HG02981 (cell line): ENCODE measurements at regions not wholly inside any gene's neighbourhood (a gene's known extent, or its start where the extent isn't known, plus 50 kb on each side); places are given as distances from the start of the nearest gene placed in this dataset.
"Not testable (repeated sequence)": the region's sequence is repeated elsewhere in the genome, so short reads cannot be mapped to it uniquely, and the experiment has no call there.

Experiments used
- ATAC-seq: cut with Tn5 transposase; IDR thresholded peaks from one replicate; pipeline ENCODE4 v1.9.1; 2021; ENCODE audit warnings: mild to moderate bottlenecking, moderate library complexity; ENCODE audit not compliant: unreplicated experiment

GRCh38 chr4:54861201-54861600, 203.4 kb downstream of the KIT start:
- no peak for ATAC-seq

- ATAC-seq = no peak
Observed at GRCh38 chr4:54855191-54855854, 197.6 kb downstream of the KIT start.

GRCh38 chr4:54852602-54853001, 194.8 kb downstream of the KIT start:
- ATAC-seq = no peak

GRCh38 chr4:54852054-54852453, 194.3 kb downstream of the KIT start:
- no peak for ATAC-seq

GRCh38 chr4:54844911-54845310, 187.2 kb downstream of the KIT start:
- ATAC-seq = no peak

DNA sequence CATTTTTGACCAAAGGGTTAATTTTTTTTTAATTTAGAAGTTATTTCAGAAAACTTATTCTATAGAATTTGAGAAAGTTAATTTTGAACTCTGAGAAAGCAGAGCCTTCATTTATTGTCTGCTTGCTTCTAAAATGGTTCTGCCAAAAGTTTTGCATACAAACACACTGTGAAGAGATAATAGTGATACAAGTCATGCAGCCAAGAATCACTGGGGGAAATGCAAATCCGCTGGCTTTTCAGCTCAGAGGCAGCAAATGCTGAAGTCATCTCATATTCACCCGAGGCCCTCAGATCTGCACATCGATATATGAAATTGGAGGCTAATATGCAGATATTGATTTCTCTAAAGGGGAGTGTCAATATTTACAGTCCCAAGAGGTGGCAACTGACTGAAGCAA, 186.2 kb downstream of the KIT start:
- no peak for ATAC-seq

DNA sequence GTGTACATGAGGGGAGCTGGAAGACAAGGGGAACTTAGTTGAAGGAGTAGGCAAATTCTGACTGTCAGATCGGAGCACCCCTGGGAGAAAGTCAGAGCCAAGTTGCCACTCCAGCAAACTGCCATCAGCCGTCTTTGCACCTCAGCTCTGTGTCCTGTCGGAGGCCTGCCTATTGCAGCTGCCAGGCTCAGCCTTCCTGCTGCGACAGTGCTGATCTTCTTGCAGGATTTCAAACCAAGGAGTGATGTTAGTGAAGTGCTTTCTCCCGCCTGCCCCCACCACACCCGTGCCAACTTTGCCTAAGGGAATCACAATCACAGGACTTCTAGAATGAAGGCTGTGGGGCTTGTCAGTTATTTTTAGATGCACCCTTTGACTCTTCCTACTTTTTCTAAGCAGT, 185.3 kb downstream of the KIT start:
- no peak for ATAC-seq

GRCh38 chr4:54842656-54843055, 184.9 kb downstream of the KIT start:
- no peak for ATAC-seq

- no peak for ATAC-seq
Observed at GRCh38 chr4:54842226-54842625, 184.5 kb downstream of the KIT start.

- no peak for ATAC-seq
Observed at GRCh38 chr4:54840992-54841768, 183.4 kb downstream of the KIT start.

DNA sequence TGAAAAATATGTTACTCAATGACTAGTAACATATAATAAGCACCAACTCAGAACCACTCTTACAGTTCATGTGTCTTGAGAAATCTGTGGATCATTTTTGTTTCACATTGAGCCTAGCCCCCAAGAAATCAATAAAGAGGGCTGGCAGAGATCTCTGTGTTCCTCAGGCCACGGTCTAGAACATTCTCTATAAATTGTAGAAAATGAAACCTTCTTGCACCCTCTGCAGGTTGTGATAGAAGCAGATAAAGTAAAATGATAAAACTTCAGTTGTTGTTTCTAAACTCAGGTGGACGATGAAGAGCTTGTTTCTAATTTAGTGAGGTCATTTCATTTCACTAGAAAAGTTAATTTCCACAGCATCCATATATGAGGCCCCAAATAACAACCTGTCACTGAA, 182.7 kb downstream of the KIT start:
- no peak for ATAC-seq

- no peak for ATAC-seq
Observed at GRCh38 chr4:54838301-54838700, 180.5 kb downstream of the KIT start.

GRCh38 chr4:54837576-54838140, 179.9 kb downstream of the KIT start:
- no peak for ATAC-seq

DNA sequence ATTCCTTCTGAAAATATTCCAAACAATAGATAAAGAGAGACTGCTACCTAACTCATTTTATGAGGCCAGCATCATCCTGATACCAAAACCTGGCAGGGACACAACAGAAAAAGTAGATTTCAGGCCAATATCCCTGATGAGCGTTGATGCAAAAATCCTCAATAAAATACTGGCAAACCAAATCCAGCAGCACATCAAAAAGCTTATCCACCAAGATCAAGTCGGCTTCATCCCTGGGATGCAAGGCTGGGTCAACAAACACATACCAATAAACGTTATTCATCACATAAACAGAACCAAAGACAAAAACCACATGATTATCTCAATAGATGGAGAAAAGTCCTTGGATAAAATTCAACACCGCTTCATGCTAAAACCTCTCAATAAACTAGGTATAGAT, 170.6 kb downstream of the KIT start:
- not testable (repeated sequence) for ATAC-seq

GRCh38 chr4:54823616-54824015, 165.9 kb downstream of the KIT start:
- ATAC-seq = no peak

DNA sequence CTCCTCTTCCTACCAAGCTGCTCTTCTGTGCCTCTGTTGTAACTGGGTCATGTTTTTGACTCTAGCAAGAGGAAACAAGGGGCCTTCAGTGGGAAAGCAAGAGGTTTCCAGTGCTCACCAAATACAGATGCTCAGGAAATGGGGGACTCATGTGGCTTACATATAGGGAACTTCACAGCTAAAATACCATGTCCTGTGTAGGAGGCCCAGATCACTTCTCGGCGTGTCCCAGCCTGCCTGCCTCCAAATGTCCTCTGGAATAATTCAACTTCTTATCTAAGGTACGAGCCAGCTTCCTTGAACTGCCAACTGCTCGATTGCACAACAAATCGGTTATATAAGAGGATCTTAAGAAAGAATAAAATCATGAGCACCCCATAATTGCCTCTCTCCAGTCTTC, 161.3 kb downstream of the KIT start:
- ATAC-seq = no peak

DNA sequence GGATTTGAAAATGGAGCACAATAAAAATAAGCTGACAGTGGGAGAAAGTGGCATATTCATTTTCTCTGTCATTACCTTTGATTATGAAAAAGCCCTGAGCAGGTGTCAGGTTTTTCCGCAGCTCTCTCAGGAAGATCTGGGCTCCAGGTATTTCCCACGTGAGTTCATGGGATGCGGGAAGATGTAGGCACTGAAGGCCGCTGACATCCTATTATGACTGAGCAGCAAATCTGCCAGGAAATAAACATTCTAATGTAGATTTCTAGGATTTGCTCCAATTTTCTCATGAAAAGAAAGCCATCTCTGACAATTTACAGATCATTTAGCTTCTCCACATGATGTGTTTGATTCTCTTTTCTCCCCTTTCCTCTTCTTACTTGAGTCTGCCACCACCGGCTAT, 160.7 kb downstream of the KIT start:
- ATAC-seq = no peak

DNA sequence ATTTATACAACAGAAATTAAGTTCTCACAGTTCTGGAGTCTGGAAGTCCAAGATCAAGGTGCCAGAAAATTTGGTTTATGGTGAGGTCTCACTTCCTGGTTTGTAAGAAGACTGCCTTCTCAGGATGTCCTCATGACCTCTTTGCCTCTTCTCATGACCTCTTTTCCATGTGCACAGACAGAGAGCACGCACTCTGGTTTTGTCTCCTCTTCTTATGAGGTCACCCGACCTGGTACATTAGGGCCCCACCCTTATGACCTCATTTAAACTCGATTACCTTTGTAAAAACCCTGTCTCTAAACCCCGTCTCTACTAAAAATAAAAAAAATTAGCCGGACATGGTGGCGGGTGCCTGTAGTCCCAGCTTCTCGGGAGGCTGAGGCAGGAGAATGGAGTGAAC, 155.9 kb downstream of the KIT start:
- no peak for ATAC-seq

DNA sequence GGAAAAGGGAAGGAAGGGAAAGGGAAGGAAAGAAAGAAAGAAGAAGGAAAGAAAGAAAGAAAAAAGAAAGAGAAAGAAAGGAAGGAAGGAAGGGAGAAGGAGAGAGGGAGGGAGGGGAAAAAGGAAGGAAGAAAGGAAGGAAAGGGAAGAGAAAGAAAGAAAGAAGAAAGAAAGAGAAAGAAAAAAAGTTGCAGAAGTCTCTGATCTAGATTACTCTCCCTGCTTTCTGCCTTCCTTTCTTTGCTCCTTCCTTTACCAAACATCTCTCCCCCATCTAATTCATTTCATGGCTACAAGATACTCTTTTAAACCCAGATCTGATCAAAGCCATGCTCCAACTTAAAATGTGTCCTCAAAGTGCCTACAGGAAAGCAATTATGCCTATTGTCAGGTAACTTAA, 148.6 kb downstream of the KIT start:
- ATAC-seq = no peak

DNA sequence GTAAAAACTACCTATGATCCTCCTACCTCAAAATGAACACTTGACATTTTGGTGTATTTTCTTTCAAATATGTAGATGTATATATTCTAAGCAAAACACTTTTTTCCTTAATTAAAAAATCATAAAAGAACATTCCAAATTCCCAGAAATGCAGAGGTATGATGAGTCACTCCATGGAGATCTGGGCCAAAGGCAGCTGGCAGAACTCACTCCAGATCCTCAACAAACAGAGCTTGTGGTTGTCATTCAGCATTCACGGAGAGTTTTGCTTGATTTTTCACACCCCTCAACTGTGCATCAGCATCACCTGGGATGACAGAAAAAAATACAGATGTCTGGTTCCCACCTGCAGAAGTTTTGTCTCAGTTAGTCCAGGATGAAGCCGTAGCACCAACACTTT, 144.6 kb downstream of the KIT start:
- no peak for ATAC-seq

- ATAC-seq = peak; percentile 95
Observed at GRCh38 chr4:54800831-54801530, 143.2 kb downstream of the KIT start.

GRCh38 chr4:54794579-54794978, 136.8 kb downstream of the KIT start:
- ATAC-seq = no peak
